ENCODE measurements at regions not wholly inside any gene's neighbourhood (a gene's known extent, or its start where the extent isn't known, plus 50 kb on each side); places are given as distances from the start of the nearest gene placed in this dataset.

DNA sequence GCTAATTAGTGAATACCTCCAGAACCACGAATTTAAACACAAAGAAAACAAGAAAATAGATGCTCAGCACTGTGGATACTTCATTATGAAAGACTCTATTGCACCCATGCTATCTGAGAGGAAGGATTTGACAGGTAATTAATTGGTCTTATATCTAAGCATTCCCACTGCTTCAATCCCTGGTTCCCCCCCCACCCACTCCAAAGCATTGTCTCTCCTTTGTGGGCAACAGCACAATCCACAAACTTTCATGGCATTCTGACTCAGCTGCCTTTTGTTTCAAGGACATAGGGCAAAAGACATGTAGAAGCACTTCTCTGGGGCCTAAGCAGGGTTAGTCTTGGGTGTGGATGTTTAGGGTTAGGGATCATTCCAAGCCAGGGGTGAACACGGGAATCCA lies 551.4 kb downstream of the BUD13 start:
- Histone ChIP-seq H3F3A (replicated peaks; ENCODE audit: low read depth) (no peaks in the 10 kb centered on the region), H3K27ac (ENCODE audit: low read depth) (no peak overlapping the region), H3K27me3 (ENCODE audit: insufficient read depth) (no peaks in the 10 kb centered on the region), H4K20me1 (replicated peaks; ENCODE audit: insufficient read depth) (no peaks in the 10 kb centered on the region; the same call in 1 of the 2 replicates), H3K36me3 (ENCODE audit: insufficient read depth) (no peaks in the 10 kb centered on the region), H3K4me2 (no peak overlapping the region), H3K9me2 (ENCODE audit: insufficient read depth) (no peaks in the 10 kb centered on the region), H3K4me3 (no peak overlapping the region), H3K79me2 (replicated peaks; ENCODE audit: insufficient read depth) (no peaks in the 10 kb centered on the region), H2AFZ (no peak overlapping the region), H3K4me1 (ENCODE audit: insufficient read depth) (peaks cover 14% of the 10 kb centered on the region)
- TF ChIP-seq, protein P1, sequence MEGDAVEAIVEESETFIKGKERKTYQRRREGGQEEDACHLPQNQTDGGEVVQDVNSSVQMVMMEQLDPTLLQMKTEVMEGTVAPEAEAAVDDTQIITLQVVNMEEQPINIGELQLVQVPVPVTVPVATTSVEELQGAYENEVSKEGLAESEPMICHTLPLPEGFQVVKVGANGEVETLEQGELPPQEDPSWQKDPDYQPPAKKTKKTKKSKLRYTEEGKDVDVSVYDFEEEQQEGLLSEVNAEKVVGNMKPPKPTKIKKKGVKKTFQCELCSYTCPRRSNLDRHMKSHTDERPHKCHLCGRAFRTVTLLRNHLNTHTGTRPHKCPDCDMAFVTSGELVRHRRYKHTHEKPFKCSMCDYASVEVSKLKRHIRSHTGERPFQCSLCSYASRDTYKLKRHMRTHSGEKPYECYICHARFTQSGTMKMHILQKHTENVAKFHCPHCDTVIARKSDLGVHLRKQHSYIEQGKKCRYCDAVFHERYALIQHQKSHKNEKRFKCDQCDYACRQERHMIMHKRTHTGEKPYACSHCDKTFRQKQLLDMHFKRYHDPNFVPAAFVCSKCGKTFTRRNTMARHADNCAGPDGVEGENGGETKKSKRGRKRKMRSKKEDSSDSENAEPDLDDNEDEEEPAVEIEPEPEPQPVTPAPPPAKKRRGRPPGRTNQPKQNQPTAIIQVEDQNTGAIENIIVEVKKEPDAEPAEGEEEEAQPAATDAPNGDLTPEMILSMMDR (conservative IDR thresholded peaks at IDR 0.05; ENCODE audit: low read depth in 2 of 2), result no peak
- TF ChIP-seq EZH2 (IDR thresholded peaks at IDR 0.05; ENCODE audit: low read depth, unreplicated experiment), result no peak
- TF ChIP-seq EZH2phosphoT487 (IDR thresholded peaks at IDR 0.05; ENCODE audit: unreplicated experiment), result no peak
- no peak for TF ChIP-seq NANOG (IDR thresholded peaks at IDR 0.05; ENCODE audit: borderline replicate concordance)
- TF ChIP-seq ZNF114 (CRISPR knock-in tag; IDR thresholded peaks at IDR 0.05), result no peak
- TF ChIP-seq, protein P2, sequence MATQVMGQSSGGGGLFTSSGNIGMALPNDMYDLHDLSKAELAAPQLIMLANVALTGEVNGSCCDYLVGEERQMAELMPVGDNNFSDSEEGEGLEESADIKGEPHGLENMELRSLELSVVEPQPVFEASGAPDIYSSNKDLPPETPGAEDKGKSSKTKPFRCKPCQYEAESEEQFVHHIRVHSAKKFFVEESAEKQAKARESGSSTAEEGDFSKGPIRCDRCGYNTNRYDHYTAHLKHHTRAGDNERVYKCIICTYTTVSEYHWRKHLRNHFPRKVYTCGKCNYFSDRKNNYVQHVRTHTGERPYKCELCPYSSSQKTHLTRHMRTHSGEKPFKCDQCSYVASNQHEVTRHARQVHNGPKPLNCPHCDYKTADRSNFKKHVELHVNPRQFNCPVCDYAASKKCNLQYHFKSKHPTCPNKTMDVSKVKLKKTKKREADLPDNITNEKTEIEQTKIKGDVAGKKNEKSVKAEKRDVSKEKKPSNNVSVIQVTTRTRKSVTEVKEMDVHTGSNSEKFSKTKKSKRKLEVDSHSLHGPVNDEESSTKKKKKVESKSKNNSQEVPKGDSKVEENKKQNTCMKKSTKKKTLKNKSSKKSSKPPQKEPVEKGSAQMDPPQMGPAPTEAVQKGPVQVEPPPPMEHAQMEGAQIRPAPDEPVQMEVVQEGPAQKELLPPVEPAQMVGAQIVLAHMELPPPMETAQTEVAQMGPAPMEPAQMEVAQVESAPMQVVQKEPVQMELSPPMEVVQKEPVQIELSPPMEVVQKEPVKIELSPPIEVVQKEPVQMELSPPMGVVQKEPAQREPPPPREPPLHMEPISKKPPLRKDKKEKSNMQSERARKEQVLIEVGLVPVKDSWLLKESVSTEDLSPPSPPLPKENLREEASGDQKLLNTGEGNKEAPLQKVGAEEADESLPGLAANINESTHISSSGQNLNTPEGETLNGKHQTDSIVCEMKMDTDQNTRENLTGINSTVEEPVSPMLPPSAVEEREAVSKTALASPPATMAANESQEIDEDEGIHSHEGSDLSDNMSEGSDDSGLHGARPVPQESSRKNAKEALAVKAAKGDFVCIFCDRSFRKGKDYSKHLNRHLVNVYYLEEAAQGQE (IDR thresholded peaks at IDR 0.05; ENCODE audit: unreplicated experiment), result no peak
- no peak for TF ChIP-seq ZNF331 (CRISPR knock-in tag; IDR thresholded peaks at IDR 0.05; ENCODE audit: low read depth)
- no peak for TF ChIP-seq STAT1 (IDR thresholded peaks at IDR 0.05; ENCODE audit: unreplicated experiment)
- TF ChIP-seq POLR2AphosphoS5 (IDR thresholded peaks at IDR 0.05; ENCODE audit: low read depth), result no peak
- TF ChIP-seq, protein P3, sequence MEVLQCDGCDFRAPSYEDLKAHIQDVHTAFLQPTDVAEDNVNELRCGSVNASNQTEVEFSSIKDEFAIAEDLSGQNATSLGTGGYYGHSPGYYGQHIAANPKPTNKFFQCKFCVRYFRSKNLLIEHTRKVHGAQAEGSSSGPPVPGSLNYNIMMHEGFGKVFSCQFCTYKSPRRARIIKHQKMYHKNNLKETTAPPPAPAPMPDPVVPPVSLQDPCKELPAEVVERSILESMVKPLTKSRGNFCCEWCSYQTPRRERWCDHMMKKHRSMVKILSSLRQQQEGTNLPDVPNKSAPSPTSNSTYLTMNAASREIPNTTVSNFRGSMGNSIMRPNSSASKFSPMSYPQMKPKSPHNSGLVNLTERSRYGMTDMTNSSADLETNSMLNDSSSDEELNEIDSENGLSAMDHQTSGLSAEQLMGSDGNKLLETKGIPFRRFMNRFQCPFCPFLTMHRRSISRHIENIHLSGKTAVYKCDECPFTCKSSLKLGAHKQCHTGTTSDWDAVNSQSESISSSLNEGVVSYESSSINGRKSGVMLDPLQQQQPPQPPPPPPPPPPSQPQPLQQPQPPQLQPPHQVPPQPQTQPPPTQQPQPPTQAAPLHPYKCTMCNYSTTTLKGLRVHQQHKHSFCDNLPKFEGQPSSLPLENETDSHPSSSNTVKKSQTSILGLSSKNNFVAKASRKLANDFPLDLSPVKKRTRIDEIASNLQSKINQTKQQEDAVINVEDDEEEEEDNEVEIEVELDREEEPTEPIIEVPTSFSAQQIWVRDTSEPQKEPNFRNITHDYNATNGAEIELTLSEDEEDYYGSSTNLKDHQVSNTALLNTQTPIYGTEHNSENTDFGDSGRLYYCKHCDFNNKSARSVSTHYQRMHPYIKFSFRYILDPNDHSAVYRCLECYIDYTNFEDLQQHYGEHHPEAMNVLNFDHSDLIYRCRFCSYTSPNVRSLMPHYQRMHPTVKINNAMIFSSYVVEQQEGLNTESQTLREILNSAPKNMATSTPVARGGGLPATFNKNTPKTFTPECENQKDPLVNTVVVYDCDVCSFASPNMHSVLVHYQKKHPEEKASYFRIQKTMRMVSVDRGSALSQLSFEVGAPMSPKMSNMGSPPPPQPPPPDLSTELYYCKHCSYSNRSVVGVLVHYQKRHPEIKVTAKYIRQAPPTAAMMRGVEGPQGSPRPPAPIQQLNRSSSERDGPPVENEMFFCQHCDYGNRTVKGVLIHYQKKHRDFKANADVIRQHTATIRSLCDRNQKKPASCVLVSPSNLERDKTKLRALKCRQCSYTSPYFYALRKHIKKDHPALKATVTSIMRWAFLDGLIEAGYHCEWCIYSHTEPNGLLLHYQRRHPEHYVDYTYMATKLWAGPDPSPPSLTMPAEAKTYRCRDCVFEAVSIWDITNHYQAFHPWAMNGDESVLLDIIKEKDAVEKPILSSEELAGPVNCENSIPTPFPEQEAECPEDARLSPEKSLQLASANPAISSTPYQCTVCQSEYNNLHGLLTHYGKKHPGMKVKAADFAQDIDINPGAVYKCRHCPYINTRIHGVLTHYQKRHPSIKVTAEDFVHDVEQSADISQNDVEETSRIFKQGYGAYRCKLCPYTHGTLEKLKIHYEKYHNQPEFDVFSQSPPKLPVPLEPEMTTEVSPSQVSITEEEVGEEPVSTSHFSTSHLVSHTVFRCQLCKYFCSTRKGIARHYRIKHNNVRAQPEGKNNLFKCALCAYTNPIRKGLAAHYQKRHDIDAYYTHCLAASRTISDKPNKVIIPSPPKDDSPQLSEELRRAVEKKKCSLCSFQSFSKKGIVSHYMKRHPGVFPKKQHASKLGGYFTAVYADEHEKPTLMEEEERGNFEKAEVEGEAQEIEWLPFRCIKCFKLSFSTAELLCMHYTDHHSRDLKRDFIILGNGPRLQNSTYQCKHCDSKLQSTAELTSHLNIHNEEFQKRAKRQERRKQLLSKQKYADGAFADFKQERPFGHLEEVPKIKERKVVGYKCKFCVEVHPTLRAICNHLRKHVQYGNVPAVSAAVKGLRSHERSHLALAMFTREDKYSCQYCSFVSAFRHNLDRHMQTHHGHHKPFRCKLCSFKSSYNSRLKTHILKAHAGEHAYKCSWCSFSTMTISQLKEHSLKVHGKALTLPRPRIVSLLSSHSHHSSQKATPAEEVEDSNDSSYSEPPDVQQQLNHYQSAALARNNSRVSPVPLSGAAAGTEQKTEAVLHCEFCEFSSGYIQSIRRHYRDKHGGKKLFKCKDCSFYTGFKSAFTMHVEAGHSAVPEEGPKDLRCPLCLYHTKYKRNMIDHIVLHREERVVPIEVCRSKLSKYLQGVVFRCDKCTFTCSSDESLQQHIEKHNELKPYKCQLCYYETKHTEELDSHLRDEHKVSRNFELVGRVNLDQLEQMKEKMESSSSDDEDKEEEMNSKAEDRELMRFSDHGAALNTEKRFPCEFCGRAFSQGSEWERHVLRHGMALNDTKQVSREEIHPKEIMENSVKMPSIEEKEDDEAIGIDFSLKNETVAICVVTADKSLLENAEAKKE (CRISPR knock-in tag; IDR thresholded peaks at IDR 0.05), result no peak
- TF ChIP-seq, protein P4, sequence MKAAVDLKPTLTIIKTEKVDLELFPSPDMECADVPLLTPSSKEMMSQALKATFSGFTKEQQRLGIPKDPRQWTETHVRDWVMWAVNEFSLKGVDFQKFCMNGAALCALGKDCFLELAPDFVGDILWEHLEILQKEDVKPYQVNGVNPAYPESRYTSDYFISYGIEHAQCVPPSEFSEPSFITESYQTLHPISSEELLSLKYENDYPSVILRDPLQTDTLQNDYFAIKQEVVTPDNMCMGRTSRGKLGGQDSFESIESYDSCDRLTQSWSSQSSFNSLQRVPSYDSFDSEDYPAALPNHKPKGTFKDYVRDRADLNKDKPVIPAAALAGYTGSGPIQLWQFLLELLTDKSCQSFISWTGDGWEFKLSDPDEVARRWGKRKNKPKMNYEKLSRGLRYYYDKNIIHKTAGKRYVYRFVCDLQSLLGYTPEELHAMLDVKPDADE (IDR thresholded peaks at IDR 0.05), result no peak
- TF ChIP-seq JUNB (IDR thresholded peaks at IDR 0.05; ENCODE audit: unreplicated experiment), result no peak
- no peak for TF ChIP-seq CREB1 (CRISPR knock-in tag; IDR thresholded peaks at IDR 0.05; ENCODE audit: low read depth)
- Mint-ChIP-seq H3K27ac (no peak overlapping the region), H3K27me3 (ENCODE audit: insufficient read depth, low read depth, poor library complexity) (peaks cover 9% of the 10 kb centered on the region), H3K4me3 (no peak overlapping the region), H3K4me1 (peaks cover 21% of the 10 kb centered on the region), H3K9me3 (peaks cover 11% of the 10 kb centered on the region), H3K36me3 (ENCODE audit: low read depth) (peaks cover 8% of the 10 kb centered on the region)
- no peak for ATAC-seq
- DNase-seq (ENCODE audit: low spot score), result no peak
